ENCODE measurements at regions not wholly inside any gene's neighbourhood (a gene's known extent, or its start where the extent isn't known, plus 50 kb on each side); places are given as distances from the start of the nearest gene placed in this dataset.

- ChIA-PET CTCF (no interaction called here), POLR2A (ENCODE audit: low non-redundant PET) (no interaction called here)
- no peaks in the 10 kb centered on the region for H3K9me3 ChIP-seq (ENCODE audit: low read depth, low read length, poor library complexity, severe bottlenecking)
- no peak for DNase-seq (ENCODE audit: low spot score)
- intact Hi-C loops (cut with micrococcal nuclease; ENCODE audit: unreplicated experiment) = no loop called here
- BruUV-seq (replicated peaks) = no TSS peak
- no peaks in the 10 kb centered on the region for H3K4me1 ChIP-seq (ENCODE audit: insufficient read depth, low read length, poor library complexity, severe bottlenecking)
- H3K27ac ChIP-seq (ENCODE audit: low read depth, low read length, poor library complexity, severe bottlenecking) = no peak overlapping the region
- H3K27me3 ChIP-seq (replicated peaks; ENCODE audit: insufficient read depth, low read depth, low read length, poor library complexity) = no peaks in the 10 kb centered on the region
- no peak for TF ChIP-seq CTCF (conservative IDR thresholded peaks at IDR 0.05; ENCODE audit: low read depth, low read length)
- H3K36me3 ChIP-seq (ENCODE audit: insufficient read depth, low read length, poor library complexity, severe bottlenecking) = no peaks in the 10 kb centered on the region
- H3K4me3 ChIP-seq (ENCODE audit: low read depth, low read length, poor library complexity, severe bottlenecking) = no peak overlapping the region
Measured at GRCh38 chr2:180258041-180258537, 251.0 kb upstream of the CWC22 start.

GRCh38 chr2:180257247-180257646 lies 250.2 kb upstream of the CWC22 start:
- no peak for DNase-seq (ENCODE audit: low spot score)
- no peak overlapping the region for H3K27ac ChIP-seq (ENCODE audit: low read depth, low read length, poor library complexity, severe bottlenecking)
- no peaks in the 10 kb centered on the region for H3K27me3 ChIP-seq (replicated peaks; ENCODE audit: insufficient read depth, low read depth, low read length, poor library complexity)
- H3K9me3 ChIP-seq (ENCODE audit: low read depth, low read length, poor library complexity, severe bottlenecking) = no peaks in the 10 kb centered on the region
- no TSS peak for BruUV-seq (replicated peaks)
- H3K4me3 ChIP-seq (ENCODE audit: low read depth, low read length, poor library complexity, severe bottlenecking) = no peak overlapping the region
- H3K4me1 ChIP-seq (ENCODE audit: insufficient read depth, low read length, poor library complexity, severe bottlenecking) = no peaks in the 10 kb centered on the region
- no peaks in the 10 kb centered on the region for H3K36me3 ChIP-seq (ENCODE audit: insufficient read depth, low read length, poor library complexity, severe bottlenecking)
- ChIA-PET POLR2A (ENCODE audit: low non-redundant PET) (no interaction called here), CTCF (no interaction called here)
- intact Hi-C loops (cut with micrococcal nuclease; ENCODE audit: unreplicated experiment) = no loop called here
- TF ChIP-seq CTCF (conservative IDR thresholded peaks at IDR 0.05; ENCODE audit: low read depth, low read length) (no peak), EZH2 (IDR thresholded peaks at IDR 0.05; ENCODE audit: borderline replicate concordance, low read depth, low read length, poor library complexity, severe bottlenecking) (no peak)

- POLR2A ChIA-PET (ENCODE audit: low non-redundant PET) = no interaction called here
- intact Hi-C loops (cut with micrococcal nuclease; ENCODE audit: unreplicated experiment) = no loop called here
- Histone ChIP-seq H3K9me3 (ENCODE audit: low read depth, low read length, poor library complexity, severe bottlenecking) (no peaks in the 10 kb centered on the region), H3K27ac (ENCODE audit: low read depth, low read length, poor library complexity, severe bottlenecking) (no peak overlapping the region), H3K4me1 (ENCODE audit: insufficient read depth, low read length, poor library complexity, severe bottlenecking) (no peaks in the 10 kb centered on the region), H3K36me3 (ENCODE audit: insufficient read depth, low read length, poor library complexity, severe bottlenecking) (no peaks in the 10 kb centered on the region), H3K4me3 (ENCODE audit: low read depth, low read length, poor library complexity, severe bottlenecking) (no peak overlapping the region), H3K27me3 (replicated peaks; ENCODE audit: insufficient read depth, low read depth, low read length, poor library complexity) (no peaks in the 10 kb centered on the region)
- CTCF ChIA-PET = no interaction called here
- DNase-seq (ENCODE audit: low spot score) = no peak
- BruUV-seq (replicated peaks) = no TSS peak
- TF ChIP-seq EZH2 (IDR thresholded peaks at IDR 0.05; ENCODE audit: borderline replicate concordance, low read depth, low read length, poor library complexity, severe bottlenecking) = no peak
- no peak for TF ChIP-seq CTCF (conservative IDR thresholded peaks at IDR 0.05; ENCODE audit: low read depth, low read length)
Measured at GRCh38 chr2:180255981-180256380, 248.9 kb upstream of the CWC22 start.

All from A673 (cell line).